OCI-LY3 (cell line): ENCODE measurements at regions not wholly inside any gene's neighbourhood (a gene's known extent, or its start where the extent isn't known, plus 50 kb on each side); places are given as distances from the start of the nearest gene placed in this dataset.

Experiments
- H2AFZ ChIP-seq: fragments of 200-600, 300-600 bp; shearing (Covaris generic); 2 replicates; pipeline ENCODE4 v1.6.0; 2014; ENCODE audit warnings: antibody characterized with exemption, low read depth, low read length
- H3K27ac ChIP-seq: fragments of 200-600, 300-600 bp; sonication (generic); 2 replicates; pipeline ENCODE4 v1.5.1; 2014; ENCODE audit warnings: mild to moderate bottlenecking, low read length, moderate library complexity, mixed read lengths
- H3K27me3 ChIP-seq: fragments of 200-600, 300-600 bp; sonication (generic); 2 replicates; pipeline ENCODE4 v1.6.1; 2014; ENCODE audit warnings: low read depth, low read length, mixed read lengths
- H3K36me3 ChIP-seq: fragments of 200-600, 300-600 bp; sonication (generic); replicated peaks from 2 replicates; pipeline ENCODE3; 2014; ENCODE audit warnings: low read depth, low read length, mixed read lengths
- H3K4me1 ChIP-seq: fragments of 300-600, 200-600 bp; sonication (generic); 2 replicates; pipeline ENCODE4 v1.6.1; 2014; ENCODE audit warnings: low read length, mixed read lengths
- H3K4me2 ChIP-seq: fragments of 200-600, 300-600 bp; sonication (generic); 2 replicates; pipeline ENCODE4 v1.6.1; 2014; ENCODE audit warnings: low read length, mixed read lengths
- H3K4me3 ChIP-seq: fragments of 300-600, 200-600 bp; sonication (generic); 2 replicates; pipeline ENCODE4 v1.5.1; 2014; ENCODE audit warnings: antibody characterized with exemption, mild to moderate bottlenecking, low read length, moderate library complexity
- H3K79me2 ChIP-seq: fragments of 300-600, 200-600 bp; shearing (Covaris generic); 2 replicates; pipeline ENCODE4 v1.6.1; 2014; ENCODE audit warnings: mild to moderate bottlenecking, low read length, mixed read lengths
- H3K9ac ChIP-seq: fragments of 300-600, 200-600 bp; shearing (Covaris generic); 2 replicates; pipeline ENCODE4 v1.6.0; 2014; ENCODE audit warnings: mild to moderate bottlenecking, low read length, moderate library complexity
- H3K9me3 ChIP-seq: fragments of 200-600, 300-600 bp; shearing (Covaris generic); 2 replicates; pipeline ENCODE4 v1.6.1; 2014; ENCODE audit warnings: low read length, mixed read lengths; ENCODE audit not compliant: insufficient read depth
- H4K20me1 ChIP-seq: fragments of 200-600, 300-600 bp; sonication (generic); 2 replicates; pipeline ENCODE4 v1.6.1; 2016; ENCODE audit warnings: low read length, mixed read lengths; ENCODE audit not compliant: insufficient read depth
- CTCF ChIP-seq: fragments of 200-600, 300-600 bp; sonication (generic); IDR thresholded peaks from 2 replicates; pipeline ENCODE4 v1.5.1; 2014; ENCODE audit warnings: antibody characterized with exemption, low read length, low read depth
- EZH2phosphoT487 ChIP-seq: fragments of 200-600 bp; shearing (Covaris generic); IDR thresholded peaks from 2 replicates; pipeline ENCODE4 v1.6.1; 2018; ENCODE audit warnings: antibody characterized with exemption, mixed run types, low read depth

- H3K4me2 ChIP-seq: no peak overlapping the region
- H3K27me3 ChIP-seq: peaks cover 63% of the 10 kb centered on the region
- no peaks in the 10 kb centered on the region for H3K4me1 ChIP-seq
- H3K9ac ChIP-seq: no peak overlapping the region
- no peak overlapping the region for H2AFZ ChIP-seq
- no peaks in the 10 kb centered on the region for H3K36me3 ChIP-seq
- H3K9me3 ChIP-seq: no peaks in the 10 kb centered on the region
- H4K20me1 ChIP-seq: no peaks in the 10 kb centered on the region
- no peak for TF ChIP-seq CTCF
- TF ChIP-seq EZH2phosphoT487: no peak
- H3K4me3 ChIP-seq: no peak overlapping the region
- H3K79me2 ChIP-seq: no peaks in the 10 kb centered on the region
- H3K27ac ChIP-seq: no peak overlapping the region
Measured at GRCh38 chr20:43248341-43248740, 58.6 kb upstream of the PTPRT start.

GRCh38 chr20:43247361-43247760 lies 57.7 kb upstream of the PTPRT start:
- Histone ChIP-seq H3K4me1 (no peaks in the 10 kb centered on the region), H3K9ac (no peak overlapping the region), H3K27ac (no peak overlapping the region), H3K4me3 (no peak overlapping the region), H2AFZ (no peak overlapping the region), H3K9me3 (no peaks in the 10 kb centered on the region), H3K4me2 (no peak overlapping the region), H4K20me1 (no peaks in the 10 kb centered on the region), H3K79me2 (no peaks in the 10 kb centered on the region), H3K36me3 (no peaks in the 10 kb centered on the region), H3K27me3 (peaks cover 63% of the 10 kb centered on the region)
- no peak for TF ChIP-seq CTCF
- TF ChIP-seq EZH2phosphoT487: no peak

- H3K4me3 ChIP-seq: no peak overlapping the region
- no peaks in the 10 kb centered on the region for H3K79me2 ChIP-seq
- H4K20me1 ChIP-seq: no peaks in the 10 kb centered on the region
- no peaks in the 10 kb centered on the region for H3K4me1 ChIP-seq
- H3K9ac ChIP-seq: no peak overlapping the region
- TF ChIP-seq CTCF (no peak), EZH2phosphoT487 (no peak)
- no peaks in the 10 kb centered on the region for H3K36me3 ChIP-seq
- no peak overlapping the region for H2AFZ ChIP-seq
- no peak overlapping the region for H3K27ac ChIP-seq
- H3K9me3 ChIP-seq: no peaks in the 10 kb centered on the region
- H3K27me3 ChIP-seq: peaks cover 75% of the 10 kb centered on the region
- H3K4me2 ChIP-seq: no peak overlapping the region
Measured at GRCh38 chr20:43244647-43245046, 54.9 kb upstream of the PTPRT start.

- H3K4me2 ChIP-seq: no peak overlapping the region
- peaks cover 71% of the 10 kb centered on the region for H3K27me3 ChIP-seq
- no peak overlapping the region for H3K4me3 ChIP-seq
- no peaks in the 10 kb centered on the region for H3K36me3 ChIP-seq
- no peaks in the 10 kb centered on the region for H3K4me1 ChIP-seq
- H3K9ac ChIP-seq: no peak overlapping the region
- no peak overlapping the region for H3K27ac ChIP-seq
- H3K79me2 ChIP-seq: no peaks in the 10 kb centered on the region
- no peaks in the 10 kb centered on the region for H3K9me3 ChIP-seq
- TF ChIP-seq EZH2phosphoT487 (no peak), CTCF (peak; percentile 46)
- no peaks in the 10 kb centered on the region for H4K20me1 ChIP-seq
- H2AFZ ChIP-seq: no peak overlapping the region
Measured at GRCh38 chr20:43243672-43244269, 54.1 kb upstream of the PTPRT start.
